Activated CD8-positive, alpha-beta memory T cell treated with anti-CD3 and anti-CD28 coated beads for 1 hour (primary cell): ENCODE measurements at regions not wholly inside any gene's neighbourhood (a gene's known extent, or its start where the extent isn't known, plus 50 kb on each side); places are given as distances from the start of the nearest gene placed in this dataset.
"Not testable (repeated sequence)": the region's sequence is repeated elsewhere in the genome, so short reads cannot be mapped to it uniquely, and the experiment has no call there.

Source experiments
- DNase-seq, 2 donors: peaks; one replicate each; pipeline ENCODE4 v3.0.0-alpha.2; 2020; ENCODE audit warnings: low read depth in 1 of 2; ENCODE audit errors: extremely low read depth in 1 of 2

- DNase-seq: no peak
Measured at GRCh38 chr6:168834801-168835200, 393.8 kb downstream of the SMOC2 start.

- DNase-seq: no peak
Measured at GRCh38 chr6:168834042-168834587, 393.1 kb downstream of the SMOC2 start.

- DNase-seq: no peak
Measured at GRCh38 chr6:168828800-168829199, 387.8 kb downstream of the SMOC2 start.

GRCh38 chr6:168828035-168828434 is 387.1 kb downstream of the SMOC2 start:
- no peak for DNase-seq

- no peak for DNase-seq
Measured at GRCh38 chr6:168827586-168827871, 386.5 kb downstream of the SMOC2 start.

- DNase-seq: no peak
Measured at GRCh38 chr6:168826726-168827585, 386.0 kb downstream of the SMOC2 start.

- DNase-seq: no peak
Measured at GRCh38 chr6:168826078-168826390, 385.1 kb downstream of the SMOC2 start.

- DNase-seq: no peak
Measured at GRCh38 chr6:168825226-168826077, 384.5 kb downstream of the SMOC2 start.

GRCh38 chr6:168823397-168824212 is 382.6 kb downstream of the SMOC2 start:
- no peak for DNase-seq

- DNase-seq: no peak
Measured at GRCh38 chr6:168822376-168822775, 381.4 kb downstream of the SMOC2 start.

- no peak for DNase-seq
Measured at GRCh38 chr6:168819546-168819945, 378.6 kb downstream of the SMOC2 start.

- no peak for DNase-seq
Measured at GRCh38 chr6:168817558-168818159, 376.7 kb downstream of the SMOC2 start.

- no peak for DNase-seq
Measured at GRCh38 chr6:168815229-168815628, 374.2 kb downstream of the SMOC2 start.

GRCh38 chr6:168808232-168808631 is 367.2 kb downstream of the SMOC2 start:
- no peak for DNase-seq

- no peak for DNase-seq
Measured at GRCh38 chr6:168804331-168804730, 363.3 kb downstream of the SMOC2 start.

GRCh38 chr6:168803874-168804273 is 362.9 kb downstream of the SMOC2 start:
- DNase-seq: no peak

GRCh38 chr6:168799067-168799466 is 358.1 kb downstream of the SMOC2 start:
- no peak for DNase-seq

- no peak for DNase-seq
Measured at GRCh38 chr6:168796106-168796505, 355.1 kb downstream of the SMOC2 start.

- DNase-seq: not testable (repeated sequence)
Measured at GRCh38 chr6:168795611-168796010, 354.6 kb downstream of the SMOC2 start.

- no peak for DNase-seq
Measured at GRCh38 chr6:168794491-168794890, 353.5 kb downstream of the SMOC2 start.

- no peak for DNase-seq
Measured at GRCh38 chr6:168793649-168794048, 352.7 kb downstream of the SMOC2 start.
